GM12878 (cell line): ENCODE measurements at regions not wholly inside any gene's neighbourhood (a gene's known extent, or its start where the extent isn't known, plus 50 kb on each side); places are given as distances from the start of the nearest gene placed in this dataset.
"Not testable (repeated sequence)": the region's sequence is repeated elsewhere in the genome, so short reads cannot be mapped to it uniquely, and the experiment has no call there.

Source experiments
- ATAC-seq: fragments of 200-7000 bp; cut with Tn5 transposase; 3 replicates; pipeline ENCODE4 v1.9.1; 2020; ENCODE audit warnings: mild to moderate bottlenecking, moderate library complexity
- BruUV-seq: library from RNA; stranded (reverse); fragments of 400-500 nt; replicated peaks from 2 replicates; lab custom pipeline; 2021; lab: Mats Ljungman, UMichigan
- CTCF ChIA-PET: fragments of 300-600 bp; sonication (Branson Sonifier 250); formaldehyde crosslinking; extraction: SDS; loops from one replicate; lab custom pipeline; 2021; ENCODE audit warnings: inconsistent platforms; lab: Yijun Ruan, JAX
- POLR2A ChIA-PET: fragments of 350-600 bp; formaldehyde crosslinking; extraction: SDS; loops from one replicate; lab custom pipeline; 2021; ENCODE audit warnings: inconsistent platforms; lab: Charles Lee
- RAD21 ChIA-PET: fragments of 300-600 bp; sonication (Branson Sonifier 250); formaldehyde crosslinking; loops from one replicate; lab custom pipeline; 2023; ENCODE audit warnings: antibody characterized with exemption; ENCODE audit not compliant: unreplicated experiment; lab: Charles Lee
- SMC1A ChIA-PET: fragments of 300-600 bp; sonication (Branson Sonifier 250); formaldehyde crosslinking; loops from one replicate; lab custom pipeline; 2023; ENCODE audit not compliant: unreplicated experiment, uncharacterized antibody; lab: Charles Lee
- DNase-seq: peaks from one replicate; pipeline ENCODE4 v3.0.0-alpha.2; 2011; ENCODE audit warnings: low read depth, low spot score
- FAIRE-seq: peaks from 3 replicates; lab custom pipeline; 2011; peaks lifted over from hg19 to GRCh38; lab: Jason Lieb, UNC
- H2AFZ ChIP-seq: 2 replicates; pipeline ENCODE4 v1.6.0; 2011; ENCODE audit warnings: low read depth, low read length, control low read depth; ENCODE audit not compliant: control insufficient read depth
- H3K27ac ChIP-seq: 2 replicates; pipeline ENCODE4 v1.5.1; 2011; ENCODE audit warnings: control low read depth; ENCODE audit not compliant: control insufficient read depth, insufficient read depth
- H3K27me3 ChIP-seq, 2 experiments: replicated peaks in 1 of 2; 2 replicates each; pipeline versions ENCODE4 v1.6.0 to v1.6.1; 2011; ENCODE audit warnings: low read length in 1 of 2; ENCODE audit not compliant: control insufficient read depth in 2 of 2, insufficient read depth in 2 of 2
- H3K36me3 ChIP-seq, 2 experiments: 2 replicates each; pipeline ENCODE4 v1.5.1; 2011; ENCODE audit warnings: low read length in 1 of 2; ENCODE audit not compliant: control insufficient read depth in 2 of 2, insufficient read depth in 2 of 2
- H3K4me1 ChIP-seq: 2 replicates; pipeline ENCODE4 v1.6.1; 2011; ENCODE audit warnings: mild to moderate bottlenecking, low read length, moderate library complexity, mixed read lengths; ENCODE audit not compliant: control insufficient read depth, insufficient read depth
- H3K4me2 ChIP-seq: 2 replicates; pipeline ENCODE4 v1.6.0; 2011; ENCODE audit warnings: control low read depth; ENCODE audit not compliant: control insufficient read depth, insufficient read depth
- H3K4me3 ChIP-seq: fragments of 200-600 bp; sonication (generic); 2 replicates; pipeline ENCODE4 v1.5.1; 2016
- H3K79me2 ChIP-seq: 2 replicates; pipeline ENCODE4 v1.6.0; 2011; ENCODE audit warnings: low read length; ENCODE audit not compliant: control insufficient read depth, insufficient read depth
- H3K9ac ChIP-seq: 2 replicates; pipeline ENCODE4 v1.8.0; 2011; ENCODE audit warnings: low read length, control low read depth, mixed read lengths; ENCODE audit not compliant: control insufficient read depth, insufficient read depth
- H3K9me3 ChIP-seq: replicated peaks from 3 replicates; pipeline ENCODE4 v1.5.1; 2011; ENCODE audit warnings: mild to moderate bottlenecking, low read length; ENCODE audit not compliant: control insufficient read depth, insufficient read depth
- H4K20me1 ChIP-seq: 2 replicates; pipeline ENCODE4 v1.6.0; 2011; ENCODE audit not compliant: control insufficient read depth, insufficient read depth
- CHD2 ChIP-seq: IDR thresholded peaks from 2 replicates; pipeline ENCODE4 v1.6.1; 2011; ENCODE audit warnings: low read depth, low read length, improper control_type of control experiment, borderline replicate concordance
- ESRRA ChIP-seq: IDR thresholded peaks from 2 replicates; pipeline ENCODE4 v1.6.1; 2012; ENCODE audit warnings: mild to moderate bottlenecking, low read length, improper control_type of control experiment
- HDAC2 ChIP-seq: fragments of 200-600 bp; sonication (generic); IDR thresholded peaks from 2 replicates; pipeline ENCODE4 v1.6.1; 2017
- MEF2A ChIP-seq: IDR thresholded peaks from 2 replicates; pipeline ENCODE4 v1.6.1; 2011; ENCODE audit warnings: low read depth, mild to moderate bottlenecking, low read length, moderate library complexity; ENCODE audit not compliant: insufficient read depth
- NBN ChIP-seq: fragments of 450-650 bp; IDR thresholded peaks from 2 replicates; pipeline ENCODE4 v1.6.1; 2016
- POU2F2 ChIP-seq: IDR thresholded peaks from 3 replicates; pipeline ENCODE4 v1.6.1; 2011; ENCODE audit warnings: low read depth, mild to moderate bottlenecking, low read length, borderline replicate concordance
- PRDM15 ChIP-seq: fragments of 450-650 bp; formaldehyde crosslinking; IDR thresholded peaks from 2 replicates; pipeline ENCODE4 v1.4.0; 2020; ENCODE audit warnings: mild to moderate bottlenecking, moderate library complexity
- RELA ChIP-seq: fragments of 450-650 bp; IDR thresholded peaks from 2 replicates; pipeline ENCODE4 v1.8.0; 2014; ENCODE audit warnings: borderline replicate concordance; ENCODE audit not compliant: partially characterized antibody
- SMARCA5 ChIP-seq: fragments of 450-650 bp; IDR thresholded peaks from 2 replicates; pipeline ENCODE4 v1.6.1; 2017; ENCODE audit warnings: mild to moderate bottlenecking
- SREBF1 ChIP-seq: IDR thresholded peaks from 2 replicates; pipeline ENCODE4 v1.6.1; 2012; ENCODE audit warnings: mild to moderate bottlenecking, low read length
- USF1 ChIP-seq: IDR thresholded peaks from 2 replicates; pipeline ENCODE4 v1.6.1; 2011; ENCODE audit warnings: borderline replicate concordance, low read depth, mild to moderate bottlenecking, moderate library complexity, mixed read lengths, low read length; ENCODE audit not compliant: insufficient read depth; ENCODE audit errors: extremely low read length
- YY1 ChIP-seq: IDR thresholded peaks from 2 replicates; pipeline ENCODE4 v1.6.1; 2011; ENCODE audit warnings: low read depth, mild to moderate bottlenecking, low read length
- ZNF622 ChIP-seq: fragments of 450-650 bp; IDR thresholded peaks from 2 replicates; pipeline ENCODE4 v1.6.1; 2017; ENCODE audit warnings: mild to moderate bottlenecking, inconsistent platforms
- WGBS: methylation state at CpG from one replicate; pipeline ENCODE4 v1.1.6; 2016; ENCODE audit warnings: low lambda C conversion rate; ENCODE audit not compliant: insufficient replicate concordance, insufficient coverage; ENCODE audit errors: missing lambda C conversion rate; 5-methylcytosine and 5-hydroxymethylcytosine counted together
- in situ Hi-C: fragments of 300-500 bp; cut with MboI; formaldehyde crosslinking; loops from 9 replicates; pipeline ENCODE4 v1.14.3; 2018; ENCODE audit warnings: mixed read lengths
- intact Hi-C: fragments of 100-400 bp; cut with micrococcal nuclease; formaldehyde crosslinking; loops from one replicate; pipeline ENCODE4 v1.14.2; 2022; ENCODE audit not compliant: unreplicated experiment

GRCh38 chrX:88244066-88244465, 503.0 kb upstream of the CPXCR1 start (continued):
- no peak for TF ChIP-seq ESRRA
- no peak for TF ChIP-seq CHD2
- TF ChIP-seq YY1: no peak
- no peak for TF ChIP-seq ZNF622
- no peak for TF ChIP-seq SREBF1
- TF ChIP-seq PRDM15 (CRISPR knock-in tag): no peak
- TF ChIP-seq USF1: no peak
- TF ChIP-seq SMARCA5: no peak

- POLR2A ChIA-PET: no interaction called here
- Histone ChIP-seq H3K4me3 (no peak overlapping the region), H3K27ac (no peak overlapping the region), H3K36me3 (no peaks in the 10 kb centered on the region), H3K9me3 (no peaks in the 10 kb centered on the region), H3K79me2 (no peaks in the 10 kb centered on the region), H3K4me1 (no peaks in the 10 kb centered on the region), H3K27me3 (no peaks in the 10 kb centered on the region), H3K9ac (no peak overlapping the region), H4K20me1 (no peaks in the 10 kb centered on the region), H2AFZ (no peak overlapping the region), H3K4me2 (no peak overlapping the region)
- in situ Hi-C loops (no loop called here), intact Hi-C loops (loop anchor here (5.0 kb wide), 1 partner anchor 742 kb away; no protein-coding TSS in a partner anchor)
- RAD21 ChIA-PET: no interaction called here
- DNase-seq: no peak
- CTCF ChIA-PET: no interaction called here
- no peak for TF ChIP-seq NBN
- no peak for TF ChIP-seq HDAC2
- no peak for TF ChIP-seq MEF2A
- no peak for TF ChIP-seq RELA
- no peak for TF ChIP-seq POU2F2
- no TSS peak for BruUV-seq
- 80% methylated on average over 1 of the region's 1 CpG for WGBS
- SMC1A ChIA-PET: no interaction called here
- ATAC-seq: no peak
- no peak for FAIRE-seq
Observed at GRCh38 chrX:88284844-88285243, 462.2 kb upstream of the CPXCR1 start.

GRCh38 chrX:88313972-88314371, 433.1 kb upstream of the CPXCR1 start:
- ChIA-PET SMC1A (interaction anchor here (0.6 kb wide), 1 partner anchor 43 kb away, joined by 3 read pairs; no protein-coding TSS in a partner anchor), POLR2A (interaction anchor here (0.6 kb wide), 1 partner anchor 98 kb away, joined by 3 read pairs; no protein-coding TSS in a partner anchor)
- intact Hi-C loops, ATAC-seq, H3K4me1 ChIP-seq, H3K9ac ChIP-seq, H4K20me1 ChIP-seq, H3K27ac ChIP-seq, H2AFZ ChIP-seq, H3K4me2 ChIP-seq, in situ Hi-C loops, H3K36me3 ChIP-seq, BruUV-seq, H3K27me3 ChIP-seq, H3K79me2 ChIP-seq, H3K4me3 ChIP-seq, RAD21 ChIA-PET, H3K9me3 ChIP-seq, CTCF ChIA-PET, FAIRE-seq, DNase-seq: not testable (repeated sequence)
- 56% methylated on average over 2 of the region's 2 CpGs for WGBS
